ENCODE measurements at regions not wholly inside any gene's neighbourhood (a gene's known extent, or its start where the extent isn't known, plus 50 kb on each side); places are given as distances from the start of the nearest gene placed in this dataset.

DNA sequence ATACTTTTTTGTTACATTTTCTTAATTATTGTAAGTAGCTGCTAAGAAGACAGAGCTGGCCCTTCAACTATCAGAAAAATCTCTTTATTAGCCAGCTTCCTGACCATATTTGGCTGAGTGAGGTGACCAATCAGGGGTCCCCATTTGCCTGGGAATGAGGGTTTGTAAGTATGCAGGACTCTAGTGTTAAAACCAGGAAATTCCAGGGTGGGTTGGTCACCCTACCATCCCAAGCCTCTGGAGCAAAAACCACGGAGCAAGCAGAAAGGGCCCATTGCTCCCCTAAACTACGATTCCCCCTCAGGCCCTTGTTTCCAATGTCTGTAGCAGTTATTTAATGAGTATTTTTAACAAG lies 165.6 kb upstream of the NCKAP5 start:
- no peak for FAIRE-seq
- Histone ChIP-seq H4K5ac (ENCODE audit: insufficient read length, low read depth, low read length) (no peak overlapping the region), H2BK20ac (ENCODE audit: low read length) (no peak overlapping the region), H3K4me1 (replicated peaks in 1 of 4; ENCODE audit: control insufficient read depth in 3 of 4, insufficient read depth in 4 of 4, low read length in 3 of 4) (no peaks in the 10 kb centered on the region), H4K8ac (ENCODE audit: extremely low read depth, insufficient read depth, low read length) (no peak overlapping the region), H3K79me1 (ENCODE audit: low read depth, low read length) (no peaks in the 10 kb centered on the region), H2AK5ac (ENCODE audit: low read depth, low read length) (no peak overlapping the region), H2BK12ac (ENCODE audit: low read depth, low read length) (no peak overlapping the region), H4K91ac (replicated peaks; ENCODE audit: insufficient read length, low read length) (no peak overlapping the region), H2BK120ac (replicated peaks; ENCODE audit: low read depth, low read length) (no peak overlapping the region), H3K4me3 (ENCODE audit: extremely low read depth in 1 of 4, insufficient read depth in 2 of 4, low read depth in 3 of 4, low read length in 4 of 4) (no peak overlapping the region), H3K9me3 (ENCODE audit: insufficient read depth in 2 of 2, low read depth in 1 of 2, low read length in 1 of 2) (peaks cover 0 to 3% of the 10 kb centered on the region in 2 experiments; a peak in 1 of 4 replicates), H4K20me1 (replicated peaks in 1 of 2; ENCODE audit: control insufficient read depth in 1 of 2, insufficient read depth in 2 of 2, low read length in 2 of 2) (no peaks in the 10 kb centered on the region), H3K23ac (ENCODE audit: insufficient read length) (no peak overlapping the region), H3K18ac (ENCODE audit: extremely low read depth, low read length) (no peak overlapping the region), H3K27ac (ENCODE audit: low read depth, low read length) (no peak overlapping the region), H3K14ac (ENCODE audit: insufficient read length) (no peak overlapping the region), H3K36me3 (ENCODE audit: control insufficient read depth in 2 of 4, insufficient read depth in 4 of 4, low read length in 3 of 4) (no peaks in the 10 kb centered on the region), H3K27me3 (replicated peaks in 1 of 4; ENCODE audit: control insufficient read depth in 3 of 4, extremely low read depth in 1 of 4, insufficient read depth in 3 of 4, low read length in 3 of 4) (no peaks in the 10 kb centered on the region), H2AFZ (ENCODE audit: low read length) (no peak overlapping the region), H3K79me2 (ENCODE audit: control insufficient read depth in 1 of 2, insufficient read depth in 2 of 2, low read length in 2 of 2) (no peaks in the 10 kb centered on the region), H2BK15ac (ENCODE audit: low read length) (no peak overlapping the region), H2BK5ac (ENCODE audit: low read depth, low read length) (no peak overlapping the region), H3K4me2 (ENCODE audit: insufficient read depth in 1 of 2, low read depth in 2 of 2, low read length in 2 of 2) (no peak overlapping the region), H3K56ac (replicated peaks; ENCODE audit: insufficient read length, low read depth, low read length) (no peak overlapping the region), H3K4ac (replicated peaks; ENCODE audit: insufficient read length, low read depth, low read length) (no peak overlapping the region), H3K23me2 (ENCODE audit: low read depth, low read length) (no peaks in the 10 kb centered on the region), H3K9ac (replicated peaks in 1 of 4; ENCODE audit: extremely low read depth in 1 of 4, low read depth in 3 of 4, low read length in 3 of 4) (no peak overlapping the region)
- POLR2A ChIA-PET (ENCODE audit: partially characterized antibody), result no interaction called here
- no peak for DNase-seq (ENCODE audit: low read depth in 1 of 2, low spot score in 2 of 2)
- CTCF ChIA-PET (ENCODE audit: partially characterized antibody), result interaction anchor here (2.2 kb wide), 1 partner anchor 21 kb away, joined by 6 read pairs; no protein-coding TSS in a partner anchor
- 92% methylated on average over 2 of the region's 2 CpGs; no CpG with 5 or more reads in 1 of the 2 experiments for WGBS, 2 experiments (ENCODE audit: extremely low coverage in 1 of 2, insufficient coverage in 1 of 2, insufficient read length in 1 of 2, insufficient replicate concordance in 2 of 2, low coverage in 1 of 2, low lambda C conversion rate in 2 of 2, missing lambda C conversion rate in 1 of 2)
- no peak for TF ChIP-seq CBX8 (IDR thresholded peaks at IDR 0.05; ENCODE audit: borderline replicate concordance, low read depth, low read length)

All from H1 (cell line).